Vagina (tissue), 2 donors: ENCODE measurements at regions not wholly inside any gene's neighbourhood (a gene's known extent, or its start where the extent isn't known, plus 50 kb on each side); places are given as distances from the start of the nearest gene placed in this dataset.

ENCODE experiments used
- DNase-seq, 2 donors: peaks; one replicate each; pipeline ENCODE4 v3.0.0-alpha.2; 2017; ENCODE audit errors: extremely low spot score in 2 of 2
- H3K27ac ChIP-seq: fragments of 200-600 bp; sonication (generic); one replicate; pipeline ENCODE4 v1.5.1; 2019
- H3K27me3 ChIP-seq: fragments of 200-600 bp; sonication (generic); one replicate; pipeline ENCODE4 v1.5.1; 2019
- H3K36me3 ChIP-seq, 2 donors: fragments of 200-600 bp; sonication (generic); one replicate each; pipeline ENCODE4 v1.5.1; 2017 to 2019
- H3K4me1 ChIP-seq: fragments of 200-600 bp; sonication (generic); one replicate; pipeline ENCODE4 v1.5.1; 2019
- H3K4me3 ChIP-seq, 2 donors: fragments of 200-600 bp; sonication (generic); 1 replicate in 1 of 2; 2 replicates in 1 of 2; pipeline ENCODE4 v1.5.1; 2016 to 2019
- H3K9me3 ChIP-seq: fragments of 200-600 bp; sonication (generic); one replicate; pipeline ENCODE4 v1.5.1; 2019
- POLR2A ChIP-seq, 2 donors: fragments of 450-650 bp; IDR thresholded peaks; one replicate each; pipeline ENCODE4 v1.6.1; 2017; ENCODE audit warnings: antibody characterized with exemption in 2 of 2, mild to moderate bottlenecking in 2 of 2, moderate library complexity in 2 of 2
- POLR2AphosphoS5 ChIP-seq, 2 donors: sonication (generic); formaldehyde crosslinking; IDR thresholded peaks; one replicate each; pipeline ENCODE4 v1.9.0; 2017; ENCODE audit warnings: antibody characterized with exemption in 2 of 2, mild to moderate bottlenecking in 2 of 2, low read depth in 1 of 2; ENCODE audit not compliant: insufficient read depth in 1 of 2
- intact Hi-C: fragments of 100-400 bp; cut with DNase I; formaldehyde crosslinking; loops from one replicate; pipeline ENCODE4 v1.15.1; 2023
- TF ChIP-seq, protein P1 (sequence below), 3 experiments: fragments of 450-650 bp in 2 of 3; fragments of 200-600 bp in 1 of 3; sonication (generic) in 1 of 3; IDR thresholded peaks; one replicate each; pipeline ENCODE4 v1.5.1; 2017 to 2019; ENCODE audit warnings: antibody characterized with exemption in 3 of 3, mild to moderate bottlenecking in 2 of 3, moderate library complexity in 2 of 3

DNA sequence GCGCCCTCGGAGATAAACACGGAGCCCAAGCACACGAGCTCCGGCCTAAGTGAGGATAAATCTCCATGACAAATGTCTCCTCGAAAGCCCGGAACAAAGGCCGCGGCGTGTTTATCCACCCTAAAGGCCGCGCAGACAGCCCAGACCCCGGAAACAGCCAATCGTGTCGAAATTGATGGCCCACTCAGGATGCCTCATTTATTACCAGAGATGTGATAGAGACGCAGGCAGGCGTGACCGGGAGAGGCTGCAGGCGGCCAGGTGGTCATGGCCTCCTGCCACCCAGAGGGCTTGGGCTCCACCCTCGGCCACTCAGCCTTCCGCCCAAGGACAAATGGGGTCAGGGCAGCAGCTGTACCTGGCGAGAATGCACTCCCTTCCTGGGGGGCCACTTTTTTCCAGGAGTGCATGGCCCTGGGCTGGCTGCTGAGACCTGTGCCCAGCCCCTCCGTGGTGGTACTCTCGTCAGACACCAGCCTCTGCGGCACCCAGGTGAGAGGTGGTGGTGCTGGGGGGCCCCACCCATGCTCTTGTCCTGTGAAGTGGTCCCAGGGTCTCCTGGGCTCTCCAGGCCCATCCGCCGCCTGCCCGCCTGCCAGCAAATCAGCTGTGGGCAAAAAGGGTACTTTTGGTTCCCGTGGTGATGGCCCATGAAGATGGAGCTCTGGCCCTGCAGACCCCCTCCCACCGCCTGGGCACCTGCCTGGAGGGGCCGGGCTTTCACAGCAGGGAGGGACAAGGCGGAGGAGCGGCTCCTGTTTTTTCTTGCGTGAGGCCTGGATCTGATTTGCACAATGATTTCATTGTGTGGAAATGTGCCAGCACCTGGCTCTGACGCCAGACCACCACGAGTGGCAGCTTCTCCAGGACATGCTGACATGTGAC, 211.5 kb upstream of the C14orf180 start:
- Histone ChIP-seq H3K4me3 (no peak overlapping the region), H3K27me3 (no peaks in the 10 kb centered on the region), H3K9me3 (no peaks in the 10 kb centered on the region), H3K27ac (no peak overlapping the region), H3K36me3 (no peaks in the 10 kb centered on the region), H3K4me1 (no peaks in the 10 kb centered on the region)
- intact Hi-C loops: no loop called here
- no peak for DNase-seq
- TF ChIP-seq, protein P1, sequence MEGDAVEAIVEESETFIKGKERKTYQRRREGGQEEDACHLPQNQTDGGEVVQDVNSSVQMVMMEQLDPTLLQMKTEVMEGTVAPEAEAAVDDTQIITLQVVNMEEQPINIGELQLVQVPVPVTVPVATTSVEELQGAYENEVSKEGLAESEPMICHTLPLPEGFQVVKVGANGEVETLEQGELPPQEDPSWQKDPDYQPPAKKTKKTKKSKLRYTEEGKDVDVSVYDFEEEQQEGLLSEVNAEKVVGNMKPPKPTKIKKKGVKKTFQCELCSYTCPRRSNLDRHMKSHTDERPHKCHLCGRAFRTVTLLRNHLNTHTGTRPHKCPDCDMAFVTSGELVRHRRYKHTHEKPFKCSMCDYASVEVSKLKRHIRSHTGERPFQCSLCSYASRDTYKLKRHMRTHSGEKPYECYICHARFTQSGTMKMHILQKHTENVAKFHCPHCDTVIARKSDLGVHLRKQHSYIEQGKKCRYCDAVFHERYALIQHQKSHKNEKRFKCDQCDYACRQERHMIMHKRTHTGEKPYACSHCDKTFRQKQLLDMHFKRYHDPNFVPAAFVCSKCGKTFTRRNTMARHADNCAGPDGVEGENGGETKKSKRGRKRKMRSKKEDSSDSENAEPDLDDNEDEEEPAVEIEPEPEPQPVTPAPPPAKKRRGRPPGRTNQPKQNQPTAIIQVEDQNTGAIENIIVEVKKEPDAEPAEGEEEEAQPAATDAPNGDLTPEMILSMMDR (IDR thresholded peaks at IDR 0.05): no peak
- TF ChIP-seq POLR2AphosphoS5 (IDR thresholded peaks at IDR 0.05; ENCODE audit: insufficient read depth in 1 of 2, low read depth in 1 of 2): no peak
- TF ChIP-seq POLR2A (IDR thresholded peaks at IDR 0.05): no peak

DNA sequence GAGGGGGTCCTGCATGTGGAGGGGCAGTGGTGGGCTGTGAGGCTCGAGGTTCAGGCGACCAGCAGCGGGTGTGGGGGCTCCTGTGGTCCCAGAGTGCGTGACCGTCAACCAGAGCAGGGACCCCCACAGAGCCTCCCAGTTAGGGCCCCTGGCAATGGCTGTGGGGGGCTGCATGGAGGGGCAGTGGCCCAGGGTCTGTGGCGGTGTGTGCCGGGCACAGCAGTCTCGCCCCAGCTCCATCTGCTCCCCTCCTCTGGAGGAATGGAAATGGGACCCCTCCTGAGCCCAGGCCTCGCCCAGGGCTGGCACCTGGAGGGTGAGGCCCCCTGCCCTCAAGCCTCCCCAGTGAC, 210.8 kb upstream of the C14orf180 start:
- H3K4me3 ChIP-seq: no peak overlapping the region
- no peak overlapping the region for H3K27ac ChIP-seq
- TF ChIP-seq, protein P1 (IDR thresholded peaks at IDR 0.05): no peak
- TF ChIP-seq POLR2AphosphoS5 (IDR thresholded peaks at IDR 0.05; ENCODE audit: insufficient read depth in 1 of 2, low read depth in 1 of 2) (no peak), POLR2A (IDR thresholded peaks at IDR 0.05) (no peak)
- intact Hi-C loops: no loop called here
- no peaks in the 10 kb centered on the region for H3K36me3 ChIP-seq
- H3K9me3 ChIP-seq: no peaks in the 10 kb centered on the region
- DNase-seq: no peak
- no peaks in the 10 kb centered on the region for H3K4me1 ChIP-seq
- H3K27me3 ChIP-seq: no peaks in the 10 kb centered on the region

DNA sequence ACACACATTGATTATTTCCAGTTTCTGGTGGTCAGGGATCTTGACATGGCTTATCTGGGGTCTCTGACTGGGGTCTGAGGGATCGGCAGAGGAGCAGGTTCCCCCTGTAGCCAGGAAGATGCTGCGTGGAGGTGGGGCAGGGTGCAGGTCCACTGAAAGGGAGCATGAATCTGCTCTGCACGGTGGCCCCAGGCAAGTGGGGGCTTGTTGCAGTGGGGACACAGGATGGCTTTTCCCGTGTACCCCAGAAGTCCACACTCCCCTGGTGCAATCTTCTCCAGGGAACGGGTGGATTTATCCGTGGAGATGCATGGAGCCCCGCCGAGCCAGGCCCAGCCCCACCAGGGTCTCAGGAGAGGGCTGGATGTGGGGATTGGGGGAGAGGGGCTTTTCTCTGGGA, 210.4 kb upstream of the C14orf180 start:
- no peaks in the 10 kb centered on the region for H3K27me3 ChIP-seq

DNA sequence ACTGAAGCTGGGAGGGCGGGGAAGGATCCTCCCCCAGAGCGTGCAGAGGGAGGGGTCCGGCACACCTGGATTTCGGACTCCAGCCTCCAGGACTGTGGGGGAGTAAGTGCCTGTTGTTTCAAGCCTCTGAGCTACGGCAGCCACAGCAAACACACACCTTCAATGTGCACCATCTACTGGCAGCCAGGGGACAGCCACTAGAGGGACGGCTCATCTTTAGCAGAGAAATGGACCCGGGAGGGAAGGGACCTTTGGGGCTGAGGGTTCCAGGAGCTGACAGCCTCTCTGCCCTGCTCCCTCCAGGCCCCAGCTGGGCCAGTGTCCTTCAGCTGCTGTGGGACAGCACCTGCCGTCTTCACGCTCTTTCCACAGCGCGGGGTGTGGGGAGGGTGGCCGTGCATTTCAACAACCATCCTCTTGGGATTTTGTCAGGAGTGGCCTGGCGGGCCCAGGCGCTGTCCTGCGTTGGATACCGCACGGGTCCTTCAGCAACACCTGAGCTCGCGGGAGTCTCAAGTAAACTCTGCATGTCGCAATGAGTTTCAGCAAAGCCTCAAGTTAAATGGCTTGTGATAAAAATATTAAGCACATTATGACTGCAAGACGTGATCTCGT, 209.2 kb upstream of the C14orf180 start:
- no peak for DNase-seq
- intact Hi-C loops: no loop called here
- Histone ChIP-seq H3K36me3 (no peaks in the 10 kb centered on the region), H3K9me3 (no peaks in the 10 kb centered on the region), H3K27ac (no peak overlapping the region), H3K27me3 (no peaks in the 10 kb centered on the region), H3K4me1 (no peaks in the 10 kb centered on the region), H3K4me3 (no peak overlapping the region)
- TF ChIP-seq POLR2AphosphoS5 (IDR thresholded peaks at IDR 0.05; ENCODE audit: insufficient read depth in 1 of 2, low read depth in 1 of 2) (no peak), POLR2A (IDR thresholded peaks at IDR 0.05) (no peak)
- TF ChIP-seq, protein P1 (IDR thresholded peaks at IDR 0.05): no peak

More for the DNA sequence above, 210.4 kb upstream of the C14orf180 start:
- Histone ChIP-seq H3K36me3 (no peaks in the 10 kb centered on the region), H3K27ac (no peak overlapping the region), H3K9me3 (no peaks in the 10 kb centered on the region), H3K4me1 (no peaks in the 10 kb centered on the region), H3K4me3 (no peak overlapping the region)
- intact Hi-C loops: no loop called here
- no peak for TF ChIP-seq POLR2A (IDR thresholded peaks at IDR 0.05)
- TF ChIP-seq POLR2AphosphoS5 (IDR thresholded peaks at IDR 0.05; ENCODE audit: insufficient read depth in 1 of 2, low read depth in 1 of 2): no peak
- TF ChIP-seq, protein P1 (IDR thresholded peaks at IDR 0.05): no peak
- DNase-seq: no peak

DNA sequence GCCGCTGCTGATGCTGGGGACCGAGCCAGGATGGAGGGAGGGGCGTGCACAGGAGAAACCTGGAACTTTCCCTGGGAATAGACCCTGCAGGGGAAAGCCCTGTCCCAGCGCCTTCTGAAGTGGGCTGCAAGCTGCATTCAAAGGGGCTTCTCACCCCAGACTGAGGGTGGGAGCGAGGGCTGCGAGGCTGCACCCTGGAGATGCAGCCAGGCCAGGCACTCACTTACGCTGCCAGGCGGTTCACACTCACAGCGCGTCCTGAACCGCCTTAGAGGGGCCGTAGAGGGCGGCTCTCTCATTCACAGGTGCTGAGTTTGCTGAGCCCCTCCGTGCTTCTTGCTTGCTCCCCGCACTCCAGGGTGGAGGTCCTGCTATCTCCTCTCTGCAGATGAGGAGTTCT, 208.5 kb upstream of the C14orf180 start:
- Histone ChIP-seq H3K36me3 (no peaks in the 10 kb centered on the region), H3K4me1 (no peaks in the 10 kb centered on the region), H3K27ac (no peak overlapping the region), H3K9me3 (no peaks in the 10 kb centered on the region), H3K27me3 (no peaks in the 10 kb centered on the region), H3K4me3 (no peak overlapping the region)
- TF ChIP-seq POLR2AphosphoS5 (IDR thresholded peaks at IDR 0.05; ENCODE audit: insufficient read depth in 1 of 2, low read depth in 1 of 2): no peak
- TF ChIP-seq, protein P1 (IDR thresholded peaks at IDR 0.05): no peak
- TF ChIP-seq POLR2A (IDR thresholded peaks at IDR 0.05): no peak
- intact Hi-C loops: no loop called here
- DNase-seq: no peak
